K562 (cell line): ENCODE measurements at regions not wholly inside any gene's neighbourhood (a gene's known extent, or its start where the extent isn't known, plus 50 kb on each side); places are given as distances from the start of the nearest gene placed in this dataset.

Experiments
- CTCF ChIP-seq, 3 experiments: IDR thresholded peaks in 2 of 3; conservative IDR thresholded peaks in 1 of 3; 2 replicates each; pipeline ENCODE4 v1.5.1; 2011 to 2012; ENCODE audit warnings: low read length in 3 of 3, mild to moderate bottlenecking in 3 of 3, control low read depth in 2 of 3, improper control_type of control experiment in 1 of 3, inconsistent platforms in 1 of 3, low read depth in 1 of 3, mixed read lengths in 1 of 3, moderate library complexity in 1 of 3; ENCODE audit not compliant: insufficient read depth in 2 of 3
- FOXJ2 ChIP-seq: fragments of 200-800 bp; sonication (Bioruptor generic); IDR thresholded peaks from 2 replicates; pipeline ENCODE4 v1.6.1; 2016; ENCODE audit warnings: missing genetic modification characterization, missing compliant biosample characterization
- IRF2 ChIP-seq: sonication (generic); formaldehyde crosslinking; IDR thresholded peaks from 2 replicates; pipeline ENCODE4 v1.8.1; 2022; ENCODE audit warnings: mild to moderate bottlenecking, missing genetic modification reagents
- MAFK ChIP-seq: IDR thresholded peaks from 2 replicates; pipeline ENCODE4 v1.6.1; 2011; ENCODE audit warnings: low read length, improper control_type of control experiment
- POLR2AphosphoS5 ChIP-seq: IDR thresholded peaks from 2 replicates; pipeline ENCODE4 v1.6.1; 2011; ENCODE audit warnings: mild to moderate bottlenecking, low read depth, low read length, moderate library complexity; ENCODE audit not compliant: control insufficient read depth, insufficient read depth
- ZBED1 ChIP-seq: IDR thresholded peaks from 2 replicates; pipeline ENCODE4 v1.6.1; 2014

GRCh38 chr11:24386546-24387397 lies 110.1 kb upstream of the LUZP2 start:
- no peak for TF ChIP-seq FOXJ2 (tag)
- no peak for TF ChIP-seq IRF2 (CRISPR knock-in tag)
- TF ChIP-seq MAFK = no peak
- no peak for TF ChIP-seq POLR2AphosphoS5
- TF ChIP-seq CTCF (IDR thresholded peaks at IDR 0.05 in 2 of 3, conservative IDR thresholded peaks at IDR 0.05 in 1 of 3; ENCODE audit: insufficient read depth in 2 of 3, low read depth in 1 of 3, low read length in 3 of 3) = no peak
- TF ChIP-seq ZBED1 = no peak
